ENCODE measurements at regions not wholly inside any gene's neighbourhood (a gene's known extent, or its start where the extent isn't known, plus 50 kb on each side); places are given as distances from the start of the nearest gene placed in this dataset.

- no peak for DNase-seq
Measured at GRCh38 chr9:2317591-2317990, 302.4 kb downstream of the SMARCA2 start.

- DNase-seq = no peak
Measured at GRCh38 chr9:2319421-2319820, 302.2 kb upstream of the VLDLR start.

GRCh38 chr9:2320114-2320513 is 301.5 kb upstream of the VLDLR start:
- DNase-seq = no peak

GRCh38 chr9:2320632-2321031 is 301.0 kb upstream of the VLDLR start:
- DNase-seq = no peak

- DNase-seq = no peak
Measured at GRCh38 chr9:2321523-2322148, 300.0 kb upstream of the VLDLR start.

- DNase-seq = no peak
Measured at GRCh38 chr9:2324742-2325141, 296.8 kb upstream of the VLDLR start.

- no peak for DNase-seq
Measured at GRCh38 chr9:2332663-2333062, 288.9 kb upstream of the VLDLR start.

- no peak for DNase-seq
Measured at GRCh38 chr9:2335260-2335659, 286.3 kb upstream of the VLDLR start.

- DNase-seq = no peak
Measured at GRCh38 chr9:2336055-2336454, 285.5 kb upstream of the VLDLR start.

GRCh38 chr9:2337131-2337530 is 284.5 kb upstream of the VLDLR start:
- DNase-seq = no peak

GRCh38 chr9:2337627-2338026 is 284.0 kb upstream of the VLDLR start:
- DNase-seq = peak; percentile 29

- no peak for DNase-seq
Measured at GRCh38 chr9:2338777-2339365, 282.7 kb upstream of the VLDLR start.

GRCh38 chr9:2339416-2339815 is 282.2 kb upstream of the VLDLR start:
- DNase-seq = no peak

- DNase-seq = no peak
Measured at GRCh38 chr9:2340046-2340760, 281.4 kb upstream of the VLDLR start.

GRCh38 chr9:2341126-2341525 is 280.5 kb upstream of the VLDLR start:
- peak; percentile 20 for DNase-seq

GRCh38 chr9:2341956-2342355 is 279.6 kb upstream of the VLDLR start:
- no peak for DNase-seq

GRCh38 chr9:2343756-2344155 is 277.8 kb upstream of the VLDLR start:
- DNase-seq = no peak

GRCh38 chr9:2344436-2344835 is 277.2 kb upstream of the VLDLR start:
- DNase-seq = no peak

GRCh38 chr9:2345013-2345412 is 276.6 kb upstream of the VLDLR start:
- no peak for DNase-seq

- no peak for DNase-seq
Measured at GRCh38 chr9:2346277-2346913, 275.2 kb upstream of the VLDLR start.

- no peak for DNase-seq
Measured at GRCh38 chr9:2351324-2351723, 270.3 kb upstream of the VLDLR start.

- DNase-seq = no peak
Measured at GRCh38 chr9:2354216-2354615, 267.4 kb upstream of the VLDLR start.

- no peak for DNase-seq
Measured at GRCh38 chr9:2354856-2355696, 266.5 kb upstream of the VLDLR start.
